Hepatocyte (in vitro differentiated cells): ENCODE measurements at regions not wholly inside any gene's neighbourhood (a gene's known extent, or its start where the extent isn't known, plus 50 kb on each side); places are given as distances from the start of the nearest gene placed in this dataset.

Experiments
- CTCF ChIP-seq: fragments of 200-600 bp; sonication (generic); IDR thresholded peaks from 2 replicates; pipeline ENCODE4 v1.5.1; 2016; ENCODE audit warnings: antibody characterized with exemption, mild to moderate bottlenecking; ENCODE audit not compliant: poor library complexity
- EZH2 ChIP-seq: fragments of 200-600 bp; sonication (generic); IDR thresholded peaks from 2 replicates; pipeline ENCODE4 v1.6.1; 2016; ENCODE audit warnings: antibody characterized with exemption, mild to moderate bottlenecking, borderline replicate concordance
- EZH2phosphoT487 ChIP-seq: fragments of 200-600 bp; sonication (generic); IDR thresholded peaks from one replicate; pipeline ENCODE4 v1.6.1; 2018; ENCODE audit warnings: antibody characterized with exemption, mild to moderate bottlenecking, low read depth, moderate library complexity; ENCODE audit not compliant: unreplicated experiment, severe bottlenecking

DNA sequence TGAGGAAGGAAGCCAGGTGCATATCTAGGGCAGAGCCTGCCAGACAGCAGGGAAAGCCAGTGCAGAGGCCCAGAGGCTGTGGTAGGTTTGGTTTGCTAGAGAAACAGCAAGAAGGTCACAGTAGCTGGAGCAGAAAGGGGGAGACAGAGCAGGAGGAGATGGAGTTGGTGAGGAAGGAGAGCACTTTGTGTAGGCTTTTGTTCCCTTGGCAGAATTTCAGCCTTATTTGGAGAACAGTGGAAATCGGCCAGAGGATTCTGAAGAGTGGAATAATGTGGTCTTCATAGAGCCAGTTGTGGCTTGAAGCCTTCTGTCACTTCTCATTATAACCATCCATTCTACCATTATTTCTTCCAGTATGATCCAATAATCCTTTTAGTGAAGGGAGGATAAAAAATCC is 212.9 kb upstream of the FAR2 start:
- TF ChIP-seq CTCF, result no peak
- no peak for TF ChIP-seq EZH2
- no peak for TF ChIP-seq EZH2phosphoT487
